VCaP (cell line): ENCODE measurements at regions not wholly inside any gene's neighbourhood (a gene's known extent, or its start where the extent isn't known, plus 50 kb on each side); places are given as distances from the start of the nearest gene placed in this dataset.

Experiments
- H3K27ac ChIP-seq: fragments of 450-650 bp; 2 replicates; pipeline ENCODE4 v1.5.1; 2017
- TF ChIP-seq, protein P1 (sequence below): fragments of 450-650 bp; conservative IDR thresholded peaks from 2 replicates; pipeline ENCODE4 v1.5.1; 2017; ENCODE audit warnings: mild to moderate bottlenecking, moderate library complexity

DNA sequence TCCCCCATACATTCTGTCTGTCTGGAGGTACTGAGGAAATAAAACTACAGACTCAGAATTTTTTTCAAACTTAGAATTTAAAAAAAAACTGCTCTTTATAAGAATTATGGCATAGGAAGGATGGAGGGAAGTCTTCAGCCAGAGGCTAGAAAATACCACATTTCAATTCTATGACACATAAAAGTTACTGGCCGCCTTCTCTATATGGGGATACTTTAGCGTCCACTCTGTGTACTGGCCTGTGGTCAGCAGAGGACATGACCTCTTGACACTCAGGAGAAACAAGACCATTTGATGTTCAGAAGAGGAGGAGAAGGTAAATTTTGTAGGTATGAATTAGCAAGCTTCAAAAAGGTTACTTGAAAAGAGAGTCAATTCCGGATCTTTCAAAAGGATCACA, 417.4 kb downstream of the MFSD1 start:
- no peak overlapping the region for H3K27ac ChIP-seq
- TF ChIP-seq, protein P1, sequence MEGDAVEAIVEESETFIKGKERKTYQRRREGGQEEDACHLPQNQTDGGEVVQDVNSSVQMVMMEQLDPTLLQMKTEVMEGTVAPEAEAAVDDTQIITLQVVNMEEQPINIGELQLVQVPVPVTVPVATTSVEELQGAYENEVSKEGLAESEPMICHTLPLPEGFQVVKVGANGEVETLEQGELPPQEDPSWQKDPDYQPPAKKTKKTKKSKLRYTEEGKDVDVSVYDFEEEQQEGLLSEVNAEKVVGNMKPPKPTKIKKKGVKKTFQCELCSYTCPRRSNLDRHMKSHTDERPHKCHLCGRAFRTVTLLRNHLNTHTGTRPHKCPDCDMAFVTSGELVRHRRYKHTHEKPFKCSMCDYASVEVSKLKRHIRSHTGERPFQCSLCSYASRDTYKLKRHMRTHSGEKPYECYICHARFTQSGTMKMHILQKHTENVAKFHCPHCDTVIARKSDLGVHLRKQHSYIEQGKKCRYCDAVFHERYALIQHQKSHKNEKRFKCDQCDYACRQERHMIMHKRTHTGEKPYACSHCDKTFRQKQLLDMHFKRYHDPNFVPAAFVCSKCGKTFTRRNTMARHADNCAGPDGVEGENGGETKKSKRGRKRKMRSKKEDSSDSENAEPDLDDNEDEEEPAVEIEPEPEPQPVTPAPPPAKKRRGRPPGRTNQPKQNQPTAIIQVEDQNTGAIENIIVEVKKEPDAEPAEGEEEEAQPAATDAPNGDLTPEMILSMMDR = no peak

DNA sequence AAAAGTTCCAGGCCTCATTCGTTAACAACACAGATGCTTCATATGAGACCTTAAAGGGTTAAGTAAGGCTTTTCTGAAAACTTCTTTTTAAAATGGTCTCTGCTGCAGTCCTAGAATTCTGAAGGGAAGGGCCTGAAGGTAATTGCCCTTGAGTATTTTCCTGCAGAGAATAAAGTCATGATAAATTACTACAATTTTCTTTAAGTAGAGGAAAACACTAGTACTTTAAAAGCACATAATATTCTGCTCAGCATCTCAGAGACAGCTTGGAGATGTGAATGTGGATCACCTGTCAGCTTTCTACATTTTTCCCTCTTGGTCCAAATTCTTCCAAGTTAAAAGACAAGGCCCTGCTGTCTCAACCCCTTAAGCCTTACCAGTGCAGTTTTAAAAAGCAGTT, 419.5 kb downstream of the MFSD1 start:
- no peak overlapping the region for H3K27ac ChIP-seq
- TF ChIP-seq, protein P1 = no peak

DNA sequence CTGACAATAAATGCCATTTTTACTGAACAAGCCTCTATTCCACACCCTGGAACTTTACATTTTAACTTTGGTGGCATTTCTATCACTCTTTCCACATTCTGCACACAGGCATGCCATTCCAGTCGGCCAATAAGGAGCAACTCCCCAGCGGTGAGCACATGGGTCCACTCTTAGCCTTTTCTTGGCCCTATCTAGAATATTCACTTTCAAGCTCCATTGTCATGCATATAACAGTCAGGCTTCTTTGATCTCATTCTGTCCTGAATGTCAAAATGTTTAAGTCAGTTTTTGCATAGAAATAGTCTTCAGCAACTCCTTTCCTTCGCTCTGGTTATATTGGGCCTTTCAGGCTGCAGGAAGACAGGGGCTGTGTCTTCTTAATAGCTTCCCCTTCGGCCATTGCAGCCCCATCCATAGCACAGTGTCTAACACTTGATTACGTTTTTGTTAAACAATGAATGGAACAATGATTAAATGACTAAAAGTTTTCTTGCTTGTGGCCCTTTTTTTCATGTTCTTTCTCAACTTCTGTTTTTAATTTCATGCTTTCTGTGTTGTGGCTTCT, 427.3 kb downstream of the MFSD1 start:
- TF ChIP-seq, protein P1 = no peak
- no peak overlapping the region for H3K27ac ChIP-seq

DNA sequence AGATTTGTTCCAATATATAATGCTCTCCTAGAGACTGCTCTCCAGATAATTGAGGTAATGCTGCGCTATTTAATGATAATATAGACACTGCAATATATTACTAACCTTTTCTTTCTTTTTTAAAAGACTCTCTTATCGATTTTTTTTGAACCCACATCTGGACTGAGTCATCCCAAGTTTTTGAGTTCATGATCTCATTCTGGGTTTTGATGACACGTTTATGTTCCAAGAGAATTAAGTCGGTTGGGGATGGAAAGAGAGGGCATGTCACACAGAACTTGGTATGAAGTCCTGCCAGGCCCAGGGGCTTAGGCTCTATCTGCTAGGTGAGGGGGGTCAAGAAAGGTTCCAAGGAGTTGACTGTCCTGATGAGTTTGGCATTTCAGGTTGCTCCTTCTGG, 431.1 kb downstream of the MFSD1 start:
- TF ChIP-seq, protein P1 = no peak
- no peak overlapping the region for H3K27ac ChIP-seq

DNA sequence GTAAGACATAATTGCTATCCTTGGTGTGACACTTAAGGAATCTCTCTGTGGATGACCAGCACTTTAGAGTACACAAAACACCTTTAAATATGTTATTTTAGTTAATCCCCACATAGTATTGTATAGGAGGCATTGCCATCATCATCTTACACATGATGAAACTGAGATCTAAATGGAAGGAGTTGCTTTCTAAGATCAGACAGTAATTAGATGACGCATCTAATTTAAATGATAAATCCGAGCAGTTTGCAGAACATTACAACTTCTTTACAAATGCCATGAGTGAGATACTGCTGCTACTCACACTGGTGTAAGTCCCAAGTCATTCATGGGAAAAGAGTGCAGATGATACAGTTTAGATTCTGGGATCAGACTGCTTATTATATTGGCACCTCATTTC, 431.9 kb downstream of the MFSD1 start:
- TF ChIP-seq, protein P1 = no peak
- no peak overlapping the region for H3K27ac ChIP-seq

DNA sequence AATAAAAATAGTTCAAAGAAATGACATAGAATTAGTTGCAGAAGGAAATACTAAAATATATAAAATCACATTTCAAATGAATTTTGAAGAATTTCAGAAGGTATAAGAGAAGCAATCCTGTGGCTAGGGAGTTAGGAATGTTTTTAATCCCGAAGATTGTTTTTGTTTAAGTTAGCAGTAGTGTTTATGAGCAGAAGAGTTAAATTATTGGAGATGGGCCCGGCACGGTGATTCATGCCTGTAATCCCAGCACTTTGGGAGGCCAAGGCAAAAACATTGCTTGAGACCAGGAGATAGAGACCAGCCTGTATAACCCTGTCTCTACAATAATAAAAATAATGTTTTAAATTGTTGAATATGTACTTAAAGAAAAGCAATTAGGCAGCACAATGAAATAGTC, 432.5 kb downstream of the MFSD1 start:
- TF ChIP-seq, protein P1 = no peak

DNA sequence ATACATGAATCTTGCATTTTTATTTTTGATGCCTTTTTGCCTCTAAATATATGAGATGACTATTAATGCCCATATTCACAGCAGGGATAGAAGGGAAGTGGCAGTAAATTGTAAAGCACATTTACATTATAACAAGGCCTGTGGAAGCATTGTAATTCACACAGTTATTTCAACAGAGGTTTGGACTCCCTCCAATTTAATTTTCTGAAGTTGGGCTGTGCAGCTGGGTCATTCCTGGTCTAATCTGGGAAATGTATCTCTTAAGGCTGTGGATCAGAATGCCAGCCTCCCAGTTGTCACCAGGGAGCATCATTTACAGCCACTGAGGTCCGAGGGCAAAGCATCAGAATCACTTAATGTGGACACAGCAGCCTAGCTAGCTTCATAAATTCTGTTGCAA, 434.5 kb downstream of the MFSD1 start:
- TF ChIP-seq, protein P1 = no peak
- H3K27ac ChIP-seq = no peak overlapping the region

More for the DNA sequence above, 432.5 kb downstream of the MFSD1 start:
- H3K27ac ChIP-seq = no peak overlapping the region
